ENCODE measurements at regions not wholly inside any gene's neighbourhood (a gene's known extent, or its start where the extent isn't known, plus 50 kb on each side); places are given as distances from the start of the nearest gene placed in this dataset.

DNA sequence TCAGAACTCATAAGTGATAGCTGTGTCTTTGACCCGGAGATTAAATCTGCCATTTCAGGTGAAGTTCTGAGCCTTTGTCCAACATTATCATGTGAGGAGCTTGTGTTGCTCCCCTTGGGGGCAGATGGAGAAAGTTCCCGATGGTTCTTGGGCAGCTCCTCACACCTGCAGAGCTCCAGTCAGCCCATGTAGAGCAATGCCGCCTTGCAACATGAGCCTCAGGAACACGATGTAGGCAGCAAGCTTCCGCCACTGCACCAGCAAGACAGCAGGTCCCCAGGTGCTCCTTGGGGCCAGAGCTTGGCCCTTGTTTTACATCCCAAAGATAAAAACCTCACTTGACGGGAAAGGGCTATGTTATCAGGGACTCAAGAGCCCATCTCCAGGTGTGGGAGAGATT, 292.7 kb downstream of the IRX1 start:
- POLR2A ChIA-PET = no interaction called here
- CTCF ChIA-PET = no interaction called here
- TF ChIP-seq IKZF3 (tag by site-specific recombination; IDR thresholded peaks at IDR 0.05) (no peak), GFI1B (tag by site-specific recombination; IDR thresholded peaks at IDR 0.05) (no peak), ZNF175 (tag by site-specific recombination; IDR thresholded peaks at IDR 0.05) (no peak), ZNF202 (tag by site-specific recombination; IDR thresholded peaks at IDR 0.05; ENCODE audit: borderline replicate concordance) (no peak)
- TF ChIP-seq, protein P1, sequence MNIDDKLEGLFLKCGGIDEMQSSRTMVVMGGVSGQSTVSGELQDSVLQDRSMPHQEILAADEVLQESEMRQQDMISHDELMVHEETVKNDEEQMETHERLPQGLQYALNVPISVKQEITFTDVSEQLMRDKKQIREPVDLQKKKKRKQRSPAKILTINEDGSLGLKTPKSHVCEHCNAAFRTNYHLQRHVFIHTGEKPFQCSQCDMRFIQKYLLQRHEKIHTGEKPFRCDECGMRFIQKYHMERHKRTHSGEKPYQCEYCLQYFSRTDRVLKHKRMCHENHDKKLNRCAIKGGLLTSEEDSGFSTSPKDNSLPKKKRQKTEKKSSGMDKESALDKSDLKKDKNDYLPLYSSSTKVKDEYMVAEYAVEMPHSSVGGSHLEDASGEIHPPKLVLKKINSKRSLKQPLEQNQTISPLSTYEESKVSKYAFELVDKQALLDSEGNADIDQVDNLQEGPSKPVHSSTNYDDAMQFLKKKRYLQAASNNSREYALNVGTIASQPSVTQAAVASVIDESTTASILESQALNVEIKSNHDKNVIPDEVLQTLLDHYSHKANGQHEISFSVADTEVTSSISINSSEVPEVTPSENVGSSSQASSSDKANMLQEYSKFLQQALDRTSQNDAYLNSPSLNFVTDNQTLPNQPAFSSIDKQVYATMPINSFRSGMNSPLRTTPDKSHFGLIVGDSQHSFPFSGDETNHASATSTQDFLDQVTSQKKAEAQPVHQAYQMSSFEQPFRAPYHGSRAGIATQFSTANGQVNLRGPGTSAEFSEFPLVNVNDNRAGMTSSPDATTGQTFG (tag by site-specific recombination; IDR thresholded peaks at IDR 0.05; ENCODE audit: borderline replicate concordance) = no peak
- Histone ChIP-seq H3K9me3 (ENCODE audit: control insufficient read depth, insufficient read depth, low read depth, low read length) (no peaks in the 10 kb centered on the region), H3K4me3 (ENCODE audit: low read depth, low read length) (no peak overlapping the region), H3K27ac (ENCODE audit: extremely low read depth, low read depth, low read length) (no peak overlapping the region), H3K4me1 (ENCODE audit: control insufficient read depth, insufficient read depth, low read length) (no peaks in the 10 kb centered on the region), H3K36me3 (ENCODE audit: control insufficient read depth in 2 of 2, insufficient read depth in 1 of 2, low read length in 2 of 2) (no peaks in the 10 kb centered on the region)

DNA sequence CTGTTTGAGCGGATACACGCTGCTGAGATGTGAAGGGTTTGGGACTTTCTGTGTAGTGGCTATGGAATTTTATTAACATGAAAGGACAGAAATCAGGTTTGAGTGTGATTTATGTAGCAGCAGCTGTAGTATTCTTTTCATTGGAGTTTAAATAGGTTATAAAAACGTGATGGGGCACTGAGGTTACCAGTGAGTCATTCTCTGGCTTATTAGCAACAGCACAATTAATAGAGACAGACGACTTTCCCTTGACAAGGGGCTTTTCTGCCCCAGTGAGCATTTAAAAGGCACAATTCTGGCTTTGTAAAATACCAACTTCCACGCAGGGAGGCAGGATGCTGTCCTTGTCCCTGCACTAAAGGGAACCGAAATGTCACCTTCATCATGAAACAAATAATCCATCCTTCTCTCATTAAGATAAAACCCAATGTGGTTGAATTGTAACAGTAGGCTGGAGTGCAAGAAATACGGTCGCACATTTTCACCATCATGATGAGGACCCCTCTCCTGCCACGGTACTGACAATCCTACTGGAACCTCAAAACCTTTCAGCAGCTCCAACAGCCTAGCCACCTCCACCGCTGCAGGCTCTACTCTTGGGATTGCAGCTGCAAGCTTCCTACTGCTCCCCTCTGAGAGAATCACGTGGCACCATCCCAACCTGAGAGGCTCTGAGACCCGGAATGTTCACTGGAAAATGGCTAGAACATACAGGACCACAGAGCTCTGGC, 293.9 kb downstream of the IRX1 start:
- H3K4me3 ChIP-seq (ENCODE audit: low read depth, low read length) = no peak overlapping the region
- ChIA-PET POLR2A (no interaction called here), CTCF (no interaction called here)
- no peaks in the 10 kb centered on the region for H3K36me3 ChIP-seq (ENCODE audit: control insufficient read depth in 2 of 2, insufficient read depth in 1 of 2, low read length in 2 of 2)
- H3K9me3 ChIP-seq (ENCODE audit: control insufficient read depth, insufficient read depth, low read depth, low read length) = no peaks in the 10 kb centered on the region
- no peak overlapping the region for H3K27ac ChIP-seq (ENCODE audit: extremely low read depth, low read depth, low read length)
- H3K4me1 ChIP-seq (ENCODE audit: control insufficient read depth, insufficient read depth, low read length) = no peaks in the 10 kb centered on the region
- TF ChIP-seq, protein P2, sequence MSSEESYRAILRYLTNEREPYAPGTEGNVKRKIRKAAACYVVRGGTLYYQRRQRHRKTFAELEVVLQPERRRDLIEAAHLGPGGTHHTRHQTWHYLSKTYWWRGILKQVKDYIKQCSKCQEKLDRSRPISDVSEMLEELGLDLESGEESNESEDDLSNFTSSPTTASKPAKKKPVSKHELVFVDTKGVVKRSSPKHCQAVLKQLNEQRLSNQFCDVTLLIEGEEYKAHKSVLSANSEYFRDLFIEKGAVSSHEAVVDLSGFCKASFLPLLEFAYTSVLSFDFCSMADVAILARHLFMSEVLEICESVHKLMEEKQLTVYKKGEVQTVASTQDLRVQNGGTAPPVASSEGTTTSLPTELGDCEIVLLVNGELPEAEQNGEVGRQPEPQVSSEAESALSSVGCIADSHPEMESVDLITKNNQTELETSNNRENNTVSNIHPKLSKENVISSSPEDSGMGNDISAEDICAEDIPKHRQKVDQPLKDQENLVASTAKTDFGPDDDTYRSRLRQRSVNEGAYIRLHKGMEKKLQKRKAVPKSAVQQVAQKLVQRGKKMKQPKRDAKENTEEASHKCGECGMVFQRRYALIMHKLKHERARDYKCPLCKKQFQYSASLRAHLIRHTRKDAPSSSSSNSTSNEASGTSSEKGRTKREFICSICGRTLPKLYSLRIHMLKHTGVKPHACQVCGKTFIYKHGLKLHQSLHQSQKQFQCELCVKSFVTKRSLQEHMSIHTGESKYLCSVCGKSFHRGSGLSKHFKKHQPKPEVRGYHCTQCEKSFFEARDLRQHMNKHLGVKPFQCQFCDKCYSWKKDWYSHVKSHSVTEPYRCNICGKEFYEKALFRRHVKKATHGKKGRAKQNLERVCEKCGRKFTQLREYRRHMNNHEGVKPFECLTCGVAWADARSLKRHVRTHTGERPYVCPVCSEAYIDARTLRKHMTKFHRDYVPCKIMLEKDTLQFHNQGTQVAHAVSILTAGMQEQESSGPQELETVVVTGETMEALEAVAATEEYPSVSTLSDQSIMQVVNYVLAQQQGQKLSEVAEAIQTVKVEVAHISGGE (tag by site-specific recombination; conservative IDR thresholded peaks at IDR 0.05; ENCODE audit: low read depth) = no peak
- TF ChIP-seq, protein P3, sequence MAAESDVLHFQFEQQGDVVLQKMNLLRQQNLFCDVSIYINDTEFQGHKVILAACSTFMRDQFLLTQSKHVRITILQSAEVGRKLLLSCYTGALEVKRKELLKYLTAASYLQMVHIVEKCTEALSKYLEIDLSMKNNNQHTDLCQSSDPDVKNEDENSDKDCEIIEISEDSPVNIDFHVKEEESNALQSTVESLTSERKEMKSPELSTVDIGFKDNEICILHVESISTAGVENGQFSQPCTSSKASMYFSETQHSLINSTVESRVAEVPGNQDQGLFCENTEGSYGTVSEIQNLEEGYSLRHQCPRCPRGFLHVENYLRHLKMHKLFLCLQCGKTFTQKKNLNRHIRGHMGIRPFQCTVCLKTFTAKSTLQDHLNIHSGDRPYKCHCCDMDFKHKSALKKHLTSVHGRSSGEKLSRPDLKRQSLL (tag by site-specific recombination; IDR thresholded peaks at IDR 0.05) = no peak
- no peak for TF ChIP-seq ZNF221 (tag by site-specific recombination; IDR thresholded peaks at IDR 0.05; ENCODE audit: borderline replicate concordance)
- no peak for TF ChIP-seq ZNF561 (tag by site-specific recombination; IDR thresholded peaks at IDR 0.05; ENCODE audit: borderline replicate concordance)
- TF ChIP-seq, protein P4, sequence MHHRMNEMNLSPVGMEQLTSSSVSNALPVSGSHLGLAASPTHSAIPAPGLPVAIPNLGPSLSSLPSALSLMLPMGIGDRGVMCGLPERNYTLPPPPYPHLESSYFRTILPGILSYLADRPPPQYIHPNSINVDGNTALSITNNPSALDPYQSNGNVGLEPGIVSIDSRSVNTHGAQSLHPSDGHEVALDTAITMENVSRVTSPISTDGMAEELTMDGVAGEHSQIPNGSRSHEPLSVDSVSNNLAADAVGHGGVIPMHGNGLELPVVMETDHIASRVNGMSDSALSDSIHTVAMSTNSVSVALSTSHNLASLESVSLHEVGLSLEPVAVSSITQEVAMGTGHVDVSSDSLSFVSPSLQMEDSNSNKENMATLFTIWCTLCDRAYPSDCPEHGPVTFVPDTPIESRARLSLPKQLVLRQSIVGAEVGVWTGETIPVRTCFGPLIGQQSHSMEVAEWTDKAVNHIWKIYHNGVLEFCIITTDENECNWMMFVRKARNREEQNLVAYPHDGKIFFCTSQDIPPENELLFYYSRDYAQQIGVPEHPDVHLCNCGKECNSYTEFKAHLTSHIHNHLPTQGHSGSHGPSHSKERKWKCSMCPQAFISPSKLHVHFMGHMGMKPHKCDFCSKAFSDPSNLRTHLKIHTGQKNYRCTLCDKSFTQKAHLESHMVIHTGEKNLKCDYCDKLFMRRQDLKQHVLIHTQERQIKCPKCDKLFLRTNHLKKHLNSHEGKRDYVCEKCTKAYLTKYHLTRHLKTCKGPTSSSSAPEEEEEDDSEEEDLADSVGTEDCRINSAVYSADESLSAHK (tag by site-specific recombination; IDR thresholded peaks at IDR 0.05) = no peak
- TF ChIP-seq ZNF404 (tag by site-specific recombination; IDR thresholded peaks at IDR 0.05) = no peak
- TF ChIP-seq, protein P5, sequence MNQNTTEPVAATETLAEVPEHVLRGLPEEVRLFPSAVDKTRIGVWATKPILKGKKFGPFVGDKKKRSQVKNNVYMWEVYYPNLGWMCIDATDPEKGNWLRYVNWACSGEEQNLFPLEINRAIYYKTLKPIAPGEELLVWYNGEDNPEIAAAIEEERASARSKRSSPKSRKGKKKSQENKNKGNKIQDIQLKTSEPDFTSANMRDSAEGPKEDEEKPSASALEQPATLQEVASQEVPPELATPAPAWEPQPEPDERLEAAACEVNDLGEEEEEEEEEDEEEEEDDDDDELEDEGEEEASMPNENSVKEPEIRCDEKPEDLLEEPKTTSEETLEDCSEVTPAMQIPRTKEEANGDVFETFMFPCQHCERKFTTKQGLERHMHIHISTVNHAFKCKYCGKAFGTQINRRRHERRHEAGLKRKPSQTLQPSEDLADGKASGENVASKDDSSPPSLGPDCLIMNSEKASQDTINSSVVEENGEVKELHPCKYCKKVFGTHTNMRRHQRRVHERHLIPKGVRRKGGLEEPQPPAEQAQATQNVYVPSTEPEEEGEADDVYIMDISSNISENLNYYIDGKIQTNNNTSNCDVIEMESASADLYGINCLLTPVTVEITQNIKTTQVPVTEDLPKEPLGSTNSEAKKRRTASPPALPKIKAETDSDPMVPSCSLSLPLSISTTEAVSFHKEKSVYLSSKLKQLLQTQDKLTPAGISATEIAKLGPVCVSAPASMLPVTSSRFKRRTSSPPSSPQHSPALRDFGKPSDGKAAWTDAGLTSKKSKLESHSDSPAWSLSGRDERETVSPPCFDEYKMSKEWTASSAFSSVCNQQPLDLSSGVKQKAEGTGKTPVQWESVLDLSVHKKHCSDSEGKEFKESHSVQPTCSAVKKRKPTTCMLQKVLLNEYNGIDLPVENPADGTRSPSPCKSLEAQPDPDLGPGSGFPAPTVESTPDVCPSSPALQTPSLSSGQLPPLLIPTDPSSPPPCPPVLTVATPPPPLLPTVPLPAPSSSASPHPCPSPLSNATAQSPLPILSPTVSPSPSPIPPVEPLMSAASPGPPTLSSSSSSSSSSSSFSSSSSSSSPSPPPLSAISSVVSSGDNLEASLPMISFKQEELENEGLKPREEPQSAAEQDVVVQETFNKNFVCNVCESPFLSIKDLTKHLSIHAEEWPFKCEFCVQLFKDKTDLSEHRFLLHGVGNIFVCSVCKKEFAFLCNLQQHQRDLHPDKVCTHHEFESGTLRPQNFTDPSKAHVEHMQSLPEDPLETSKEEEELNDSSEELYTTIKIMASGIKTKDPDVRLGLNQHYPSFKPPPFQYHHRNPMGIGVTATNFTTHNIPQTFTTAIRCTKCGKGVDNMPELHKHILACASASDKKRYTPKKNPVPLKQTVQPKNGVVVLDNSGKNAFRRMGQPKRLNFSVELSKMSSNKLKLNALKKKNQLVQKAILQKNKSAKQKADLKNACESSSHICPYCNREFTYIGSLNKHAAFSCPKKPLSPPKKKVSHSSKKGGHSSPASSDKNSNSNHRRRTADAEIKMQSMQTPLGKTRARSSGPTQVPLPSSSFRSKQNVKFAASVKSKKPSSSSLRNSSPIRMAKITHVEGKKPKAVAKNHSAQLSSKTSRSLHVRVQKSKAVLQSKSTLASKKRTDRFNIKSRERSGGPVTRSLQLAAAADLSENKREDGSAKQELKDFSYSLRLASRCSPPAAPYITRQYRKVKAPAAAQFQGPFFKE (tag by site-specific recombination; IDR thresholded peaks at IDR 0.05; ENCODE audit: borderline replicate concordance) = no peak
- no peak for TF ChIP-seq ZNF174 (tag by site-specific recombination; IDR thresholded peaks at IDR 0.05)
- no peak for TF ChIP-seq ZIC2 (tag by site-specific recombination; IDR thresholded peaks at IDR 0.05)
- no peak for TF ChIP-seq MZF1 (tag by site-specific recombination; IDR thresholded peaks at IDR 0.05; ENCODE audit: borderline replicate concordance)
- no peak for TF ChIP-seq ZNF658 (tag by site-specific recombination; IDR thresholded peaks at IDR 0.05)
